ENCODE measurements at regions not wholly inside any gene's neighbourhood (a gene's known extent, or its start where the extent isn't known, plus 50 kb on each side); places are given as distances from the start of the nearest gene placed in this dataset.

DNA sequence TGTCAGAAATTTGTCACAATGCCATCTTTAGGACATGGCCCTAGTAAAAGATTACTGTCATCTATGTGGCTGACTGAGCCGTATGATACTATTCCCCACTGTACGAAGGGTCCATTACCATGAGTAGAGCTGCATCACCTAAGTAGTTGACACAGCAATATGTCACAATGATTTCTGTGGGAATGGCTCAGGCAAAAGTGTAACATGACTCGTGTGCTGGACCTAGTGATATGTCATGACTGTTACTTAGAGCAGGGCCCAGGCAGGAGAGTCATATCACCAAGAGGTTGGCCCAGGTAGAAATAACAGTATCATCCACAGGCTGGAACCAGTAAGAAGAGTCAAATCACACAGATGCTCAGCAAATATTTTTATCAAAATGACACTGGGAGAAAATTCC lies 1051.8 kb upstream of the AMELY start:
- Mint-ChIP-seq H3K9me3 (no peaks in the 10 kb centered on the region), H3K4me1 (ENCODE audit: low read depth) (no peaks in the 10 kb centered on the region), H3K36me3 (ENCODE audit: low read depth) (no peaks in the 10 kb centered on the region), H3K27me3 (ENCODE audit: insufficient read depth) (no peaks in the 10 kb centered on the region), H3K4me3 (no peak overlapping the region), H3K27ac (no peak overlapping the region)
- intact Hi-C loops (cut with micrococcal nuclease): no loop called here
- no peak for DNase-seq (ENCODE audit: low spot score)

DNA sequence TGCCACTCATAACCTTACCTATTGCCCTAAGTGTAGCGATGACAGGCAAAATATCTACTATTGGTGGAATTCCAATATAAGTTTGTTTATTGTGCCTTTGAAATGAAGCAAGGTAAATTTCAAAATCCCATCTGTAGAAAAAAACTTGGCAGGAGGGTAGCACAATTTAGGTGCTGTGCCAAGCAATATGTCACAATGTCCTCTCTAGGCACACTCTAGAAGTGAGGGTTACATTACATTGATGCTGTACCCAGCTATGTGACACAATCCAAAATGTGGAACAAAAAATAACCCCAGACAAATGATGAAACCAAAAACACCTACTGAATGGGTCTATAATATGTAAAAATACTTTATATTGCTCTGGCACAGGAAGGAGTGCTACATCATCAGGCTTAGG lies 1050.8 kb upstream of the AMELY start:
- no peak for DNase-seq (ENCODE audit: low spot score)
- Mint-ChIP-seq H3K4me3 (no peak overlapping the region), H3K9me3 (no peaks in the 10 kb centered on the region), H3K36me3 (ENCODE audit: low read depth) (no peaks in the 10 kb centered on the region), H3K4me1 (ENCODE audit: low read depth) (no peaks in the 10 kb centered on the region), H3K27ac (no peak overlapping the region), H3K27me3 (ENCODE audit: insufficient read depth) (no peaks in the 10 kb centered on the region)
- intact Hi-C loops (cut with micrococcal nuclease): no loop called here

DNA sequence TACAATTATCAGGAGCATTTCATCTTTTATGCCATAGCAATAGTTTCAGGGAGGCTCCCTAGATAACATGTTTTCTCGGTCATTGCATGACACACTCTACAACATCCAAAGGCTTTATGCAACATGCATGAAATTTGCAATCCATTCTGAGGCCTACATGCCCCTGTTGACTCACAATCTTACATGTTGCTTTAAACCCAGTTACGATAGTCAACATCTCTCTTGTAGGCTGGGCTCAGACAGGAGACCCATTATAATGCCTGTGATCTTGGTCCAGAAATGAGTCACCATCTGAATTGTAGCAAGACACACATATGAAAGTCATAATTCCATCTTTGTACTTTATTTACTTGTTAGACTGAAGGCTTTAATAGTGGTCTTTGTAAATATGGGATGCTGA lies 1050.3 kb upstream of the AMELY start:
- no peak overlapping the region for H3K4me3 Mint-ChIP-seq
- no peak overlapping the region for H3K27ac Mint-ChIP-seq
- no peaks in the 10 kb centered on the region for H3K36me3 Mint-ChIP-seq (ENCODE audit: low read depth)
- intact Hi-C loops (cut with micrococcal nuclease): no loop called here
- no peaks in the 10 kb centered on the region for H3K4me1 Mint-ChIP-seq (ENCODE audit: low read depth)
- H3K9me3 Mint-ChIP-seq: no peaks in the 10 kb centered on the region
- DNase-seq (ENCODE audit: low spot score): no peak
- H3K27me3 Mint-ChIP-seq (ENCODE audit: insufficient read depth): no peaks in the 10 kb centered on the region

DNA sequence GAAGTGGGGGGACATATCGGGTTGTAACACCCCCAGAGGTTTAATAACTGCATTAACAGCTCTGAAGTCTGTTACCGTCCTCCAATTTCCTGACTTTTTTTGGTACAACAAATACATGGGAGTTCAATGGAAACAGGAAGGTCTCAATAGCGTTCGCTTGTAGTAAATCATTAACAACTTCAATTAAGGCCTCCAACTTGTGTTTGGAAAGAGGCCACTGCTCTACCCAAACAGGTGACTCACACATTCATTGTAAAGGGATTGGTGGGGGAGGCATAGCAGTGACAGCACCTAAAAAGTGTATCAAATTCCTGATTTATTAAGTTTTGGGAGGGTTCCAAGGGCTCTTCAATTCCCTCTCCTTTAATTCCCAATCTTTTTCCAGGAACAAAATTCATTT lies 1046.2 kb upstream of the AMELY start:
- Mint-ChIP-seq H3K27me3 (ENCODE audit: insufficient read depth) (no peaks in the 10 kb centered on the region), H3K27ac (no peak overlapping the region), H3K36me3 (ENCODE audit: low read depth) (no peaks in the 10 kb centered on the region), H3K9me3 (no peaks in the 10 kb centered on the region), H3K4me1 (ENCODE audit: low read depth) (no peaks in the 10 kb centered on the region), H3K4me3 (no peak overlapping the region)
- intact Hi-C loops (cut with micrococcal nuclease): no loop called here
- DNase-seq (ENCODE audit: low spot score): no peak

DNA sequence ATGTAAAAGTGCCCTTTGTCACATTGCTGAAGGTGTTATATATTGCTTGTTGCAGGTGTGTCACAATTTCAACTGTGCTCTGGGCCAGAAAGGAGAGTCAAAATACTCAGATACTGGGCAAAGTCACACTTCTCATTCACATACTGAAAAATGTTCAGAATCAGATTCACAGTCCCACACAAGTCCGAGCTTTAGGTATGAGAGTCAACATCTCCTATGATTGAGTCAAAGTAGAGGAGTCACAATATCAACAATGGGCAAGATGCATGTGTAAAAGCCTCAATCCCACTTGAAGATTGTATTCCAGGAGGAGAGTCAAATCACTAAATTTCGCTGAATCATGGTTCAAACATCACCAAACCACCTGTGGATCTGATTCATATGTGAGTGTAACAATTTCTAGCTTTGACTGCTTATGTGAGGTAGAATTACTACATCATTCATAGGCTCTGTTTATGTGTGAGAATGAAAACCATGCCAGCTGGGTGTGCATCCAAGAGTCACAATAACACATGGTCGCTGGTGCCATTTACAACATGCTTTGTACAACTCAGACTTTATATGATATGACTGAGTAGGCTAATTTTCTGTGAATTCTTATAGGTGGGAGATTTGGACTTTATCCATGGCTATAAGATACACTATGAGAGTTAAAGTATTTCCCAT lies 1039.8 kb upstream of the AMELY start:
- no peaks in the 10 kb centered on the region for H3K36me3 Mint-ChIP-seq (ENCODE audit: low read depth)
- no peaks in the 10 kb centered on the region for H3K4me1 Mint-ChIP-seq (ENCODE audit: low read depth)
- H3K27me3 Mint-ChIP-seq (ENCODE audit: insufficient read depth): no peaks in the 10 kb centered on the region
- DNase-seq (ENCODE audit: low spot score): no peak
- H3K4me3 Mint-ChIP-seq: no peak overlapping the region
- no peak overlapping the region for H3K27ac Mint-ChIP-seq
- intact Hi-C loops (cut with micrococcal nuclease): no loop called here
- no peaks in the 10 kb centered on the region for H3K9me3 Mint-ChIP-seq

DNA sequence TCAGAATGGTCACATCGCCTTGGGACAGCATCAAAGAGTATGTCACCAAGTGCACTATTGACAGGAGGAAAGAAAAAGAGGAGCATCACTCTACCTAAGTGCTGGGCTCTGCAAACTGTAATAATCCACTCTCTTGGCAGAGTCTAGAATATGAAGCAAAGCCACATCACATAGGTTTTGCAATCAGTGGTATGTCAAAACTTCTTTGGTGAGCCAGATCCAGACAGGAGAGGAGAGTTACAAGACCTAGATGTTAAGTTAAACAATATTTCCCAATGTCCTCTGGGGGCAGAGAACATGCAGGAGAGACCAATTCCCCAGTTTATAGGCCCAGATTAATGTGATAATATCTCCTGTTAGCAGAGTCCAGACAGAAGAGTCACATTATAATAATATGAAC lies 1032.6 kb upstream of the AMELY start:
- intact Hi-C loops (cut with micrococcal nuclease): no loop called here
- no peak for DNase-seq (ENCODE audit: low spot score)
- H3K9me3 Mint-ChIP-seq: no peaks in the 10 kb centered on the region
- H3K36me3 Mint-ChIP-seq (ENCODE audit: low read depth): no peaks in the 10 kb centered on the region
- H3K4me3 Mint-ChIP-seq: no peak overlapping the region
- no peaks in the 10 kb centered on the region for H3K4me1 Mint-ChIP-seq (ENCODE audit: low read depth)
- no peak overlapping the region for H3K27ac Mint-ChIP-seq
- H3K27me3 Mint-ChIP-seq (ENCODE audit: insufficient read depth): no peaks in the 10 kb centered on the region

DNA sequence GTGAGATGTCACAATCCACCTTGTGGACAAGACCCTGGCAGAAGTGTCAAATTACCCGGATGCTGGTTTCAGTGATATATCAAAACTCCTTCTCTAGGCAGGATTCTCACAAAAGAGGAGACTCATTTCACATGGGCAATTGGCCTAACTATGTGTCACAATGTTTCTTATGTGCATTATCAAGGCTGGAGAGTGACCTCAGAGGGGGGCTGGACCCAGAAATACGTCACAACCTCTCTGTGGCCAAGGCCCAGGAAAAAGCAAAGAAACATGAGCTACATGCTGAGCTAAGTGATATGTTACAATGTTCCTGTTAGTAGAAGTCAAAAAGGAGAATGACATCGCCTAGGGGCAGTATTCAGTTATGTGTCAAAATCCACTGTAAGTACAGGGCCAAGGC lies 1031.2 kb upstream of the AMELY start:
- Mint-ChIP-seq H3K36me3 (ENCODE audit: low read depth) (no peaks in the 10 kb centered on the region), H3K9me3 (no peaks in the 10 kb centered on the region), H3K4me3 (no peak overlapping the region), H3K27ac (no peak overlapping the region), H3K27me3 (ENCODE audit: insufficient read depth) (no peaks in the 10 kb centered on the region), H3K4me1 (ENCODE audit: low read depth) (no peaks in the 10 kb centered on the region)
- DNase-seq (ENCODE audit: low spot score): no peak
- intact Hi-C loops (cut with micrococcal nuclease): no loop called here

DNA sequence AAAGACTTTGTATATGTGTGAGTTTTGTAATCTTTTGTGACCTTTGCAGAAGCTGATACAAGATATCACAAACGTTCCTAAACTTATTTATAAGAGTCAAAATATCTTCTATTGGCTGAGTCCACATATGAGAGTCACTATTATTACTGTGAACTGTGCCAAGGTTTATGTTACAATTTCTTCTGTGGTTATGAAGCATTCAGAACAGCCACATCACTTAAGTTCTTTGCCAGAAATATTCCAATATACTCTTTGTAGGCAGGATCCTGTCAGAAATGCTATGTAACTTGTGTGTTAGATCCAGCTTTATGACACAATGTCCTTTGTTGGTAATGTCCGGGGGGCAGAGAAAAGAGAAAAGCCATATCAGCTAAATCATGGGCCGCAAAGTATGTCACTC lies 1030.3 kb upstream of the AMELY start:
- H3K27ac Mint-ChIP-seq: no peak overlapping the region
- no peaks in the 10 kb centered on the region for H3K4me1 Mint-ChIP-seq (ENCODE audit: low read depth)
- H3K4me3 Mint-ChIP-seq: no peak overlapping the region
- no peaks in the 10 kb centered on the region for H3K27me3 Mint-ChIP-seq (ENCODE audit: insufficient read depth)
- intact Hi-C loops (cut with micrococcal nuclease): no loop called here
- H3K9me3 Mint-ChIP-seq: no peaks in the 10 kb centered on the region
- H3K36me3 Mint-ChIP-seq (ENCODE audit: low read depth): no peaks in the 10 kb centered on the region
- no peak for DNase-seq (ENCODE audit: low spot score)

DNA sequence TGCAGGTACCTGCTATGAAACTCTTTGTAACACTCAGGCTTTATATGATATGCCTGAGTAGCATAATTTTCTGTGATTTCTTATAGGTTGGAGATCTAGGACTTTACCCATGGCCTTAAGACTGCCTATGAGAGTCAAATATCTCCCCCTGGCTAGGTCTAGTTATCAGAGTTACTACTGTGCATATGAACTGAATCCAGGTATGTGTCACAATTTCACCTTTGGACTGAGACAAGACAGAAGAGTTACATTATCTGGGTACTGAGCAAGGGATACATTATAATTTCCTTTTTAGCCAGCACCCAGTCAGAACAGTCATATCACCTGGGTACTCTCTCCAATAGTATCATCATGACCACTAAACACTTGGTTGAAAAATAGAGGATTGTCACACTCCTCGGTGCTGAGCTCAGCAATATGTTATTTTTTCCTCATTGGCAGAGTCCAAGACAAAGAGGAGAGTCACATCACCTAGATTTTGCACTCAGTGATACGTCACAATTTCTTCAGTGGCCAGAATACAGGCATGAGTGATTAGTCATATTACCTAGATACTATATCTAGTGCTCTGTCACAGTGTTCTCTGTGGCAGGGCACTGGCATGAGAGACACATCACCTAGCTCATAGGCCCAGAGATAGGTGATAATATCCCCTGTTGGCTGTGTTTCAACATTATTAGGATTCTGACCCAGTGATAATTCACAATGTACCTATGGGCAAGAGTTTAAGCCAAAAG lies 1027.6 kb upstream of the AMELY start:
- Mint-ChIP-seq H3K27ac (no peak overlapping the region), H3K4me1 (ENCODE audit: low read depth) (no peaks in the 10 kb centered on the region), H3K27me3 (ENCODE audit: insufficient read depth) (no peaks in the 10 kb centered on the region), H3K36me3 (ENCODE audit: low read depth) (no peaks in the 10 kb centered on the region), H3K9me3 (no peaks in the 10 kb centered on the region), H3K4me3 (no peak overlapping the region)
- intact Hi-C loops (cut with micrococcal nuclease): no loop called here
- DNase-seq (ENCODE audit: low spot score): no peak

DNA sequence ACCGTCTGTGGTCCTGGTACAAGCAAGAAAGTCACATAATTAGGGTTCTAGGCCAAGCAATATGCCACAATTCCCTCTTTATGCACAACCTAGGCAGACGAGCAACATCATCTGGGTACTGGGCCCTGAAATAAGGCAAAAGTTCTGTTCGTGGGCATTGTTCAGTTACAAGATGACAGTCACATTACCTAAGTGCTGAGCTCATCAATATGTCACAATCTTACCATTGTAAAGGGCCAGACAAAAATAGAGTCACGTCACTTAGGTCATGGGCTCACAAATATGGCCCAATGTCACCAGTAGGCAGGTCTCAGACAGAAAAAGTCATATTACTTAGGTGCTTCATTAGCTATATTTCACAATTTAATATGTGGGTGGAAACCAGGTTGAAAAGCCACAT lies 1025.3 kb upstream of the AMELY start:
- Mint-ChIP-seq H3K4me3 (no peak overlapping the region), H3K27ac (no peak overlapping the region), H3K27me3 (ENCODE audit: insufficient read depth) (no peaks in the 10 kb centered on the region), H3K4me1 (ENCODE audit: low read depth) (no peaks in the 10 kb centered on the region), H3K9me3 (no peaks in the 10 kb centered on the region), H3K36me3 (ENCODE audit: low read depth) (no peaks in the 10 kb centered on the region)
- no peak for DNase-seq (ENCODE audit: low spot score)
- intact Hi-C loops (cut with micrococcal nuclease): no loop called here

DNA sequence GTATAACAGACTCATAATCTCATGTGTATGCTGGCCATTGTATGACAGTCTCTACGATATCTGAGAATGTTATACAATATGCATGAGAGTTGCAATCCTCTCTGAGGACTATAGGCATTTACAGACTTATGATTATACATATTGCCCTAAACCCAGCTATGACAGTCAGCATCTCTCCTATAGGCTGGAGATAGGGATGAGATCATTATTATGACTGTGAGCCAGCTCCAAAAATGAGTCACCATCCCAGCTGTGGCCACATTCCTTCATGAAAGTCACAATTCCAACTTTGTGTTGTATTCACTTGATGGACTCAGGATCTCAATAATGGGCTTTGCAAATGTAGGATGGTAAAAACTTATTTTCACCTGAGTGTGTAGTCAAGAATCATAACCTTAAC lies 1024.5 kb upstream of the AMELY start:
- no peak for DNase-seq (ENCODE audit: low spot score)
- H3K36me3 Mint-ChIP-seq (ENCODE audit: low read depth): no peaks in the 10 kb centered on the region
- no peaks in the 10 kb centered on the region for H3K4me1 Mint-ChIP-seq (ENCODE audit: low read depth)
- intact Hi-C loops (cut with micrococcal nuclease): no loop called here
- H3K27ac Mint-ChIP-seq: no peak overlapping the region
- H3K27me3 Mint-ChIP-seq (ENCODE audit: insufficient read depth): no peaks in the 10 kb centered on the region
- H3K9me3 Mint-ChIP-seq: no peaks in the 10 kb centered on the region
- no peak overlapping the region for H3K4me3 Mint-ChIP-seq

DNA sequence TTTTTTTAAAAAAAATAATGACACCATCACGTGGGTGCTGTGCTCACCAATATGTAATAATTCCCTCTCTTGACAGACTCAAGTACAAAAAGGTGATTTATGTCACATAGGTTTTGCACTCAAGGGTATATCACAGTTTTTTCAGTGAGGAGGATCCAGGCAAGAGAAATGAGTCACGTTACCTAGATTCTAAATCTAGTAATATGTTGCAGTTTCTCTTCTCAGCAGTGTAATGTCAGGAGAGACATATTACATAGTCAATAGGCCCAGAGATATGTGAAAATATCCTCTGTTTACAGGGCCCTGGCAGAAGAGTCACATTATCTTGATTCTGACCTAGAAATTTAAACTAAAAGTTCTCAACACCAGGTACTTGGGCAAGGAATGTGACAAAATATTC lies 1024.1 kb upstream of the AMELY start:
- Mint-ChIP-seq H3K9me3 (no peaks in the 10 kb centered on the region), H3K27ac (no peak overlapping the region), H3K4me1 (ENCODE audit: low read depth) (no peaks in the 10 kb centered on the region), H3K27me3 (ENCODE audit: insufficient read depth) (no peaks in the 10 kb centered on the region), H3K36me3 (ENCODE audit: low read depth) (no peaks in the 10 kb centered on the region), H3K4me3 (no peak overlapping the region)
- intact Hi-C loops (cut with micrococcal nuclease): no loop called here
- DNase-seq (ENCODE audit: low spot score): no peak

DNA sequence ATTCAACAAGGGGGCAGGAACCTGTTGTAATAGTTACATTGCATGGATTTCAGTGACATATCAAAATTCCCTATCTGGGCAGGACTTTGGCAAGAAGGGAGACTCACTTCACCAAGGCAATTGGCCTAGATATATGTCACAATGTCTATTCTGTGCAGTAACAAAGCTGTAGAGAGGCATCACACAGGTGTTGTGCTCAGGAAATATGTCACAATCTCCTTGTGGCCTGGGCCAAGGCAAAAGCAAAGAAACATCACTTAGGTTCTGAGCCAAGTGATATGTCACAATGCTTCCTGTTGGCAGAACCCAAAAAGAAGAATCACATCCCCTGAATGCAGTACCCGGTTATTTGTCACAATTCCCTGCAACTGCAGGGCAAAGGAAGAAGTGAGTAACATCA lies 1020.9 kb upstream of the AMELY start:
- H3K4me3 Mint-ChIP-seq: no peak overlapping the region
- no peaks in the 10 kb centered on the region for H3K36me3 Mint-ChIP-seq (ENCODE audit: low read depth)
- H3K4me1 Mint-ChIP-seq (ENCODE audit: low read depth): no peaks in the 10 kb centered on the region
- no peaks in the 10 kb centered on the region for H3K27me3 Mint-ChIP-seq (ENCODE audit: insufficient read depth)
- DNase-seq (ENCODE audit: low spot score): no peak
- intact Hi-C loops (cut with micrococcal nuclease): no loop called here
- H3K9me3 Mint-ChIP-seq: no peaks in the 10 kb centered on the region
- no peak overlapping the region for H3K27ac Mint-ChIP-seq

DNA sequence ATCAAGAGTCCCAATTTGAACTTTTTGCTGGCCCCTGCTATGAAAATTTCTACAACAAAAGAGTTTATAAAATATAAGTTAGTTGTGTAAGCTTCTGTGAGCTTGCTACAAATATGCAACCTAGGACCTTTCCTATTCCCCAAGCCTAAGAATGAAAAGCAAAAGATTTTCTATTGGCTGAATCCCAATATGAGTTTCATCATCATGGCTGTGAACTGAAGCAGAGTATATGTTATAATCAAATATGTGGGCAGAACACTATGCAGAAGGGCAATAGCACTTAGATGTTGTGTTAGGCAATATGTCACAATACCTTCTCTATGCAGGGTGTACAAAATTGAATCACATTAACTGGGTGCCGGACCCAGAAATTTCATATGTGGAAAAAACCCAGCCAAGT lies 1018.3 kb upstream of the AMELY start:
- intact Hi-C loops (cut with micrococcal nuclease): no loop called here
- Mint-ChIP-seq H3K4me1 (ENCODE audit: low read depth) (no peaks in the 10 kb centered on the region), H3K36me3 (ENCODE audit: low read depth) (no peaks in the 10 kb centered on the region), H3K4me3 (no peak overlapping the region), H3K27me3 (ENCODE audit: insufficient read depth) (no peaks in the 10 kb centered on the region), H3K27ac (no peak overlapping the region), H3K9me3 (no peaks in the 10 kb centered on the region)
- no peak for DNase-seq (ENCODE audit: low spot score)
